ENCODE measurements at regions not wholly inside any gene's neighbourhood (a gene's known extent, or its start where the extent isn't known, plus 50 kb on each side); places are given as distances from the start of the nearest gene placed in this dataset.
"Not testable (repeated sequence)": the region's sequence is repeated elsewhere in the genome, so short reads cannot be mapped to it uniquely, and the experiment has no call there.

DNA sequence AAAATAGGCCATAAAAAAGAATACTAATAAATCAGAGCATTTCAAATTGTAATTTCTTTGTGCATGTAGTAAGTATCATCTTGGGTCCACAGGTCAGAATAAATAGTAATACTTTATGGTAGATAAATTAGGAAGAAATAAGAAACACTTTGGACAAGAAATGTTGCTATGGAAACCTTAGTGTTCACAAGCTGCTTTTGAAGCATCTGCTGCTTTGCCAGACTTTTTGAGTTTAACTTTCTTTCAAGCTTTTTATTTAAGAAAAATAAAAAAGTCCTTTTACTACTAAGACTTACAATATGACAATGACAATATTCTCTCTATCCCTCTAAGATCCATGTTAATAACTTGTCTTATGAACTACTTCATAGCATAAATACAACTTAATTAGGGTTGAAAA, 690.7 kb upstream of the FSHR start:
- DNase-seq = no peak
- no peaks in the 10 kb centered on the region for H3K23me2 ChIP-seq (ENCODE audit: insufficient read length, low read depth, low read length, poor library complexity, severe bottlenecking)
- H3K9me3 ChIP-seq (ENCODE audit: control insufficient read depth, low read depth, low read length) = no peaks in the 10 kb centered on the region
- no peaks in the 10 kb centered on the region for H3K27me3 ChIP-seq (ENCODE audit: insufficient read depth, low read length)
- no peak overlapping the region for H3K4ac ChIP-seq (ENCODE audit: low read depth, low read length)
- H3K27ac ChIP-seq (ENCODE audit: insufficient read length, low read depth, low read length) = no peak overlapping the region
- no peaks in the 10 kb centered on the region for H3K79me1 ChIP-seq (ENCODE audit: insufficient read depth, low read depth, low read length, poor library complexity, severe bottlenecking)
- H3K56ac ChIP-seq (ENCODE audit: insufficient read length, low read depth, low read length) = no peak overlapping the region
- no peak overlapping the region for H3K18ac ChIP-seq (ENCODE audit: insufficient read length, low read depth, low read length)
- no peak overlapping the region for H2BK12ac ChIP-seq (ENCODE audit: insufficient read length, low read depth, low read length)
- H3K79me2 ChIP-seq (ENCODE audit: insufficient read depth, low read length) = no peaks in the 10 kb centered on the region
- H4K8ac ChIP-seq (replicated peaks; ENCODE audit: insufficient read length, low read depth, low read length) = no peak overlapping the region
- no peaks in the 10 kb centered on the region for H4K20me1 ChIP-seq (ENCODE audit: control insufficient read depth, insufficient read depth, insufficient read length)
- peaks cover 5 to 6% of the 10 kb centered on the region in 2 experiments for H3K4me1 Mint-ChIP-seq
- no peak overlapping the region for H2AK5ac ChIP-seq (ENCODE audit: insufficient read length, low read length)
- H3K4me2 ChIP-seq (ENCODE audit: insufficient read depth, insufficient read length, low read length) = no peak overlapping the region
- no peak overlapping the region for H2BK20ac ChIP-seq (ENCODE audit: low read depth, low read length, poor library complexity, severe bottlenecking)
- H3K27me3 Mint-ChIP-seq (ENCODE audit: low read depth) = no peaks in the 10 kb centered on the region
- no peak overlapping the region for H2BK15ac ChIP-seq (ENCODE audit: low read depth, low read length)
- no peaks in the 10 kb centered on the region for H3K4me1 ChIP-seq (ENCODE audit: insufficient read depth, low read length)
- TF ChIP-seq, protein P1, sequence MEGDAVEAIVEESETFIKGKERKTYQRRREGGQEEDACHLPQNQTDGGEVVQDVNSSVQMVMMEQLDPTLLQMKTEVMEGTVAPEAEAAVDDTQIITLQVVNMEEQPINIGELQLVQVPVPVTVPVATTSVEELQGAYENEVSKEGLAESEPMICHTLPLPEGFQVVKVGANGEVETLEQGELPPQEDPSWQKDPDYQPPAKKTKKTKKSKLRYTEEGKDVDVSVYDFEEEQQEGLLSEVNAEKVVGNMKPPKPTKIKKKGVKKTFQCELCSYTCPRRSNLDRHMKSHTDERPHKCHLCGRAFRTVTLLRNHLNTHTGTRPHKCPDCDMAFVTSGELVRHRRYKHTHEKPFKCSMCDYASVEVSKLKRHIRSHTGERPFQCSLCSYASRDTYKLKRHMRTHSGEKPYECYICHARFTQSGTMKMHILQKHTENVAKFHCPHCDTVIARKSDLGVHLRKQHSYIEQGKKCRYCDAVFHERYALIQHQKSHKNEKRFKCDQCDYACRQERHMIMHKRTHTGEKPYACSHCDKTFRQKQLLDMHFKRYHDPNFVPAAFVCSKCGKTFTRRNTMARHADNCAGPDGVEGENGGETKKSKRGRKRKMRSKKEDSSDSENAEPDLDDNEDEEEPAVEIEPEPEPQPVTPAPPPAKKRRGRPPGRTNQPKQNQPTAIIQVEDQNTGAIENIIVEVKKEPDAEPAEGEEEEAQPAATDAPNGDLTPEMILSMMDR (conservative IDR thresholded peaks at IDR 0.05) = no peak
- H2AFZ ChIP-seq (ENCODE audit: low read length) = no peak overlapping the region
- H2BK5ac ChIP-seq (ENCODE audit: insufficient read length, low read length) = no peak overlapping the region
- H3K9ac ChIP-seq (ENCODE audit: extremely low read depth, insufficient read length, low read length) = no peak overlapping the region
- no peak overlapping the region for H3K23ac ChIP-seq (ENCODE audit: insufficient read length, low read depth, low read length)
- peaks cover 3 to 7% of the 10 kb centered on the region in 2 experiments; a peak in 3 of 5 replicates for H3K9me3 Mint-ChIP-seq
- H2BK120ac ChIP-seq (ENCODE audit: low read depth, low read length, poor library complexity, severe bottlenecking) = no peak overlapping the region
- H3K14ac ChIP-seq (ENCODE audit: insufficient read depth, low read length) = no peak overlapping the region
- no peak overlapping the region for H4K91ac ChIP-seq (ENCODE audit: insufficient read length, low read depth, low read length)
- H3T11ph ChIP-seq (ENCODE audit: low read length) = no peak overlapping the region
- no peak overlapping the region for H3K27ac Mint-ChIP-seq
- H3K36me3 Mint-ChIP-seq (ENCODE audit: insufficient read depth in 1 of 3, low read depth in 3 of 3) = peaks cover 0 to 7% (median 0%) of the 10 kb centered on the region in 3 experiments; a peak in 2 of 7 replicates
- H3K4me3 Mint-ChIP-seq = no peak overlapping the region
- H4K5ac ChIP-seq (ENCODE audit: insufficient read length, low read depth, low read length) = no peak overlapping the region

DNA sequence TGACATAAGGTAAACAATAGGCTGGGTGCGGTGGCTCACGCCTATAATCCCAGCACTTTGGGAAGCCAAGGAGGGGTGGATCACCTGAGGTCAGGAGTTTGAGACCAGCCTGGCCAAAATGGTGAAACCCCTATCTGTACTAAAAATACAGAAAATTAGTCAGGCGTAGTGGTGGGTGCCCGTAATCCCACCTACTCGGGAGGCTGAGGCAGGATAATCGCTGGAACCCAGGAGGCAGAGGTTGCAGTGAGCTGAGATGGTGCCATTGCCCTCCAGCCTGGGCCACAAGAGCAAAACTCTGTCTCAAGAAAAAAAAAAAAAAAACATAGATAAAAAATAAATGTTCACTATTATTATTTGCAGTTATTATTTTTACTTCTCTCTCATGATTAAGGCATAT, 689.8 kb upstream of the FSHR start:
- H3K9ac ChIP-seq (ENCODE audit: extremely low read depth, insufficient read length, low read length); H3K56ac ChIP-seq (ENCODE audit: insufficient read length, low read depth, low read length); H3K27me3 ChIP-seq (ENCODE audit: insufficient read depth, low read length); H4K91ac ChIP-seq (ENCODE audit: insufficient read length, low read depth, low read length); H2AK5ac ChIP-seq (ENCODE audit: insufficient read length, low read length); H2BK12ac ChIP-seq (ENCODE audit: insufficient read length, low read depth, low read length); H3K23me2 ChIP-seq (ENCODE audit: insufficient read length, low read depth, low read length, poor library complexity, severe bottlenecking); H2BK120ac ChIP-seq (ENCODE audit: low read depth, low read length, poor library complexity, severe bottlenecking); H3K79me1 ChIP-seq (ENCODE audit: insufficient read depth, low read depth, low read length, poor library complexity, severe bottlenecking); H3K4me1 ChIP-seq (ENCODE audit: insufficient read depth, low read length); H3K27ac ChIP-seq (ENCODE audit: insufficient read length, low read depth, low read length); H3K9me3 ChIP-seq (ENCODE audit: control insufficient read depth, low read depth, low read length); H3K79me2 ChIP-seq (ENCODE audit: insufficient read depth, low read length); H2BK20ac ChIP-seq (ENCODE audit: low read depth, low read length, poor library complexity, severe bottlenecking); H2BK5ac ChIP-seq (ENCODE audit: insufficient read length, low read length); H4K8ac ChIP-seq (replicated peaks; ENCODE audit: insufficient read length, low read depth, low read length); H3K4me2 ChIP-seq (ENCODE audit: insufficient read depth, insufficient read length, low read length); H3K9me3 Mint-ChIP-seq; DNase-seq; H3K27me3 Mint-ChIP-seq (ENCODE audit: low read depth); H3K4ac ChIP-seq (ENCODE audit: low read depth, low read length); H3K14ac ChIP-seq (ENCODE audit: insufficient read depth, low read length); H3K36me3 Mint-ChIP-seq (ENCODE audit: insufficient read depth in 1 of 3, low read depth in 3 of 3); H3K4me1 Mint-ChIP-seq; H2BK15ac ChIP-seq (ENCODE audit: low read depth, low read length); H4K20me1 ChIP-seq (ENCODE audit: control insufficient read depth, insufficient read depth, insufficient read length); H3K27ac Mint-ChIP-seq; H4K5ac ChIP-seq (ENCODE audit: insufficient read length, low read depth, low read length); H3K4me3 Mint-ChIP-seq; H3K18ac ChIP-seq (ENCODE audit: insufficient read length, low read depth, low read length); H3K23ac ChIP-seq (ENCODE audit: insufficient read length, low read depth, low read length); H3T11ph ChIP-seq (ENCODE audit: low read length); H2AFZ ChIP-seq (ENCODE audit: low read length): not testable (repeated sequence)
- WGBS (ENCODE audit: extremely low coverage, insufficient read length, low lambda C conversion rate) = no CpG with 5 or more reads among the region's 6 CpGs
